GM23338 (cell line): ENCODE measurements at regions not wholly inside any gene's neighbourhood (a gene's known extent, or its start where the extent isn't known, plus 50 kb on each side); places are given as distances from the start of the nearest gene placed in this dataset.

Experiments
- ATAC-seq: fragments of 200-7000 bp; cut with Tn5 transposase; 3 replicates; pipeline ENCODE4 v1.9.1; 2020
- DNase-seq: peaks from one replicate; pipeline ENCODE4 v3.0.0-alpha.2; 2015; ENCODE audit warnings: low spot score
- H2AFZ ChIP-seq: fragments of 200-600 bp; sonication (generic); 2 replicates; pipeline ENCODE4 v1.8.0; 2016; ENCODE audit warnings: antibody characterized with exemption, mild to moderate bottlenecking, moderate library complexity
- H3F3A ChIP-seq: fragments of 200-600 bp; sonication (generic); replicated peaks from 2 replicates; pipeline ENCODE4 v1.8.0; 2017; ENCODE audit warnings: antibody characterized with exemption, mixed run types, low read depth
- H3K27ac ChIP-seq: fragments of 200-600 bp; sonication (generic); 2 replicates; pipeline ENCODE4 v1.6.1; 2016; ENCODE audit warnings: low read depth
- H3K27me3 ChIP-seq: fragments of 200-600 bp; sonication (generic); 2 replicates; pipeline ENCODE4 v1.8.0; 2016; ENCODE audit warnings: mild to moderate bottlenecking, mixed run types, moderate library complexity; ENCODE audit not compliant: insufficient read depth
- H3K36me3 ChIP-seq: fragments of 200-600 bp; sonication (generic); 2 replicates; pipeline ENCODE4 v1.8.0; 2016; ENCODE audit warnings: mild to moderate bottlenecking; ENCODE audit not compliant: insufficient read depth
- H3K4me1 ChIP-seq: fragments of 200-600 bp; sonication (generic); 2 replicates; pipeline ENCODE4 v1.8.0; 2016; ENCODE audit warnings: mild to moderate bottlenecking, moderate library complexity; ENCODE audit not compliant: insufficient read depth
- H3K4me2 ChIP-seq: fragments of 200-600 bp; sonication (generic); 2 replicates; pipeline ENCODE4 v1.7.1; 2017; ENCODE audit warnings: mixed run types
- H3K4me3 ChIP-seq: fragments of 200-600 bp; sonication (generic); 2 replicates; pipeline ENCODE4 v1.6.1; 2016; ENCODE audit warnings: mixed run types
- H3K79me2 ChIP-seq: fragments of 200-600 bp; sonication (generic); replicated peaks from 2 replicates; pipeline ENCODE4 v1.8.0; 2017; ENCODE audit warnings: mild to moderate bottlenecking; ENCODE audit not compliant: insufficient read depth
- H3K9me2 ChIP-seq: fragments of 200-600 bp; sonication (generic); 2 replicates; pipeline ENCODE4 v1.8.0; 2017; ENCODE audit not compliant: insufficient read depth
- H4K20me1 ChIP-seq: fragments of 200-600 bp; sonication (generic); replicated peaks from 2 replicates; pipeline ENCODE4 v1.8.0; 2017; ENCODE audit warnings: mild to moderate bottlenecking; ENCODE audit not compliant: insufficient read depth
- H3K27ac Mint-ChIP-seq: 2 replicates; pipeline ENCODE4 v1.8.0; 2020; ENCODE audit warnings: inconsistent platforms, mild to moderate bottlenecking, moderate library complexity, mixed read lengths
- H3K27me3 Mint-ChIP-seq: 3 replicates; pipeline ENCODE4 v1.8.0; 2022; ENCODE audit warnings: low read depth, mild to moderate bottlenecking, moderate library complexity, mixed read lengths, inconsistent platforms; ENCODE audit not compliant: insufficient read depth, poor library complexity
- H3K36me3 Mint-ChIP-seq: 3 replicates; pipeline ENCODE4 v1.8.0; 2021; ENCODE audit warnings: low read depth, mild to moderate bottlenecking, inconsistent platforms, moderate library complexity, mixed read lengths
- H3K4me1 Mint-ChIP-seq: 3 replicates; pipeline ENCODE4 v1.8.0; 2020; ENCODE audit warnings: mild to moderate bottlenecking, inconsistent platforms, mixed read lengths
- H3K4me3 Mint-ChIP-seq: 3 replicates; pipeline ENCODE4 v1.8.0; 2021; ENCODE audit warnings: moderate library complexity, mild to moderate bottlenecking, inconsistent platforms, mixed read lengths
- H3K9me3 Mint-ChIP-seq: 3 replicates; pipeline ENCODE4 v1.8.0; 2020; ENCODE audit warnings: moderate library complexity, mild to moderate bottlenecking, inconsistent platforms, mixed read lengths
- CREB1 ChIP-seq: fragments of 250-450 bp; sonication (Bioruptor Pico); IDR thresholded peaks from 2 replicates; pipeline ENCODE4 v1.5.0; 2020; ENCODE audit warnings: low read depth, mild to moderate bottlenecking, moderate library complexity
- CTCF ChIP-seq, 2 experiments: fragments of 200-600 bp in 1 of 2; sonication (generic) in 1 of 2; conservative IDR thresholded peaks; 2 replicates each; pipeline versions ENCODE4 v1.5.1 to v1.6.1; 2016 to 2017; ENCODE audit warnings: antibody characterized with exemption in 2 of 2, low read depth in 2 of 2, mild to moderate bottlenecking in 2 of 2, moderate library complexity in 1 of 2
- ETS1 ChIP-seq: IDR thresholded peaks from 2 replicates; pipeline ENCODE4 v1.6.1; 2016; ENCODE audit warnings: antibody characterized with exemption
- EZH2 ChIP-seq: fragments of 200-600 bp; sonication (generic); IDR thresholded peaks from one replicate; pipeline ENCODE4 v1.8.0; 2017; ENCODE audit warnings: antibody characterized with exemption, mild to moderate bottlenecking, low read depth; ENCODE audit not compliant: unreplicated experiment
- EZH2phosphoT487 ChIP-seq: fragments of 200-600 bp; sonication (generic); IDR thresholded peaks from one replicate; pipeline ENCODE4 v1.8.1; 2018; ENCODE audit warnings: antibody characterized with exemption; ENCODE audit not compliant: unreplicated experiment
- JUNB ChIP-seq: IDR thresholded peaks from one replicate; pipeline ENCODE4 v1.6.1; 2016; ENCODE audit warnings: antibody characterized with exemption; ENCODE audit not compliant: unreplicated experiment
- NANOG ChIP-seq: IDR thresholded peaks from 2 replicates; pipeline ENCODE4 v1.6.1; 2016; ENCODE audit warnings: antibody characterized with exemption, borderline replicate concordance
- REST ChIP-seq: IDR thresholded peaks from one replicate; pipeline ENCODE4 v1.6.1; 2018; ENCODE audit warnings: antibody characterized with exemption; ENCODE audit not compliant: unreplicated experiment
- STAT1 ChIP-seq: IDR thresholded peaks from one replicate; pipeline ENCODE4 v1.6.1; 2016; ENCODE audit warnings: antibody characterized with exemption; ENCODE audit not compliant: unreplicated experiment
- ZNF331 ChIP-seq: fragments of 250-450 bp; sonication (Bioruptor Pico); IDR thresholded peaks from 2 replicates; pipeline ENCODE4 v1.5.0; 2020; ENCODE audit warnings: low read depth, mild to moderate bottlenecking, moderate library complexity

- no peak for TF ChIP-seq REST
- no peak for TF ChIP-seq EZH2
- TF ChIP-seq JUNB: no peak
- no peak for TF ChIP-seq EZH2phosphoT487
- TF ChIP-seq ETS1: no peak
- no peak for TF ChIP-seq STAT1
- no peak for TF ChIP-seq ZNF331 (CRISPR knock-in tag)
- no peak for TF ChIP-seq CREB1 (CRISPR knock-in tag)
Observed at GRCh38 chrX:40439625-40440532, 140.9 kb upstream of the ATP6AP2 start (continued).

GRCh38 chrX:40437348-40437747 is 143.4 kb upstream of the ATP6AP2 start:
- peaks cover 14% of the 10 kb centered on the region for H3K4me1 Mint-ChIP-seq
- Histone ChIP-seq H3K36me3 (no peaks in the 10 kb centered on the region), H4K20me1 (no peaks in the 10 kb centered on the region), H3F3A (no peaks in the 10 kb centered on the region), H3K4me1 (no peaks in the 10 kb centered on the region), H3K79me2 (no peaks in the 10 kb centered on the region), H3K4me2 (no peak overlapping the region), H3K27me3 (no peaks in the 10 kb centered on the region), H3K27ac (no peak overlapping the region), H2AFZ (no peak overlapping the region), H3K9me2 (no peaks in the 10 kb centered on the region), H3K4me3 (no peak overlapping the region)
- H3K27me3 Mint-ChIP-seq: peaks cover 10% of the 10 kb centered on the region
- H3K27ac Mint-ChIP-seq: no peak overlapping the region
- no peaks in the 10 kb centered on the region; the same call in 2 of the 3 replicates for H3K36me3 Mint-ChIP-seq
- no peak for DNase-seq
- H3K4me3 Mint-ChIP-seq: no peak overlapping the region
- ATAC-seq: no peak
- H3K9me3 Mint-ChIP-seq: 0 out of 3 replicates have a peak, but pooled peaks cover 3% of the 10 kb centered on the region
- TF ChIP-seq CREB1 (CRISPR knock-in tag) (no peak), NANOG (no peak), REST (no peak), ETS1 (no peak), CTCF (conservative IDR thresholded peaks at IDR 0.05; ENCODE audit: low read depth in 2 of 2) (no peak), EZH2phosphoT487 (no peak), ZNF331 (CRISPR knock-in tag) (no peak)
